Brain microvascular endothelial cell (primary cell): ENCODE measurements at regions not wholly inside any gene's neighbourhood (a gene's known extent, or its start where the extent isn't known, plus 50 kb on each side); places are given as distances from the start of the nearest gene placed in this dataset.

Source experiments
- DNase-seq: peaks from one replicate; pipeline ENCODE4 v3.0.0-alpha.2; 2020
- H3K27ac ChIP-seq: fragments of 250-450 bp; sonication (Bioruptor Pico); 2 replicates; pipeline ENCODE4 v1.5.1; 2020; ENCODE audit warnings: mild to moderate bottlenecking, moderate library complexity
- H3K27me3 ChIP-seq: fragments of 250-450 bp; sonication (Bioruptor Pico); replicated peaks from 2 replicates; pipeline ENCODE4 v1.5.1; 2020; ENCODE audit warnings: mild to moderate bottlenecking
- H3K36me3 ChIP-seq: fragments of 250-450 bp; sonication (Bioruptor Pico); replicated peaks from 2 replicates; pipeline ENCODE4 v1.5.1; 2020; ENCODE audit warnings: mild to moderate bottlenecking
- H3K4me3 ChIP-seq: 2 replicates; pipeline ENCODE4 v1.5.1; 2011; ENCODE audit warnings: low read depth, mild to moderate bottlenecking, control low read depth, low read length, moderate library complexity
- CTCF ChIP-seq: IDR thresholded peaks from 2 replicates; pipeline ENCODE4 v1.5.1; 2011; ENCODE audit warnings: low read depth, mild to moderate bottlenecking, moderate library complexity, low read length, control low read depth, inconsistent platforms; ENCODE audit errors: missing control alignments
- in situ Hi-C: cut with HindIII; loops from 2 replicates; pipeline ENCODE4 v1.10.0; 2017; ENCODE audit warnings: low sequenced_read_pairs, low pct_ligation_motif_present

- no peaks in the 10 kb centered on the region for H3K27me3 ChIP-seq
- DNase-seq = no peak
- no peak for TF ChIP-seq CTCF
- H3K36me3 ChIP-seq = no peaks in the 10 kb centered on the region
- no peak overlapping the region for H3K4me3 ChIP-seq
- H3K27ac ChIP-seq = no peak overlapping the region
- in situ Hi-C loops = no loop called here
Measured at GRCh38 chr3:44023961-44024593, 217.6 kb upstream of the TOPAZ1 start.

- H3K27me3 ChIP-seq = no peaks in the 10 kb centered on the region
- H3K27ac ChIP-seq = no peak overlapping the region
- in situ Hi-C loops = no loop called here
- H3K4me3 ChIP-seq = no peak overlapping the region
- no peak for DNase-seq
- H3K36me3 ChIP-seq = no peaks in the 10 kb centered on the region
- TF ChIP-seq CTCF = no peak
Measured at GRCh38 chr3:44026220-44026865, 215.3 kb upstream of the TOPAZ1 start.

GRCh38 chr3:44029100-44029499, 212.6 kb upstream of the TOPAZ1 start:
- no peak for TF ChIP-seq CTCF
- in situ Hi-C loops = no loop called here
- H3K4me3 ChIP-seq = no peak overlapping the region
- H3K27me3 ChIP-seq = no peaks in the 10 kb centered on the region
- no peak for DNase-seq
- H3K36me3 ChIP-seq = no peaks in the 10 kb centered on the region
- no peak overlapping the region for H3K27ac ChIP-seq

DNA sequence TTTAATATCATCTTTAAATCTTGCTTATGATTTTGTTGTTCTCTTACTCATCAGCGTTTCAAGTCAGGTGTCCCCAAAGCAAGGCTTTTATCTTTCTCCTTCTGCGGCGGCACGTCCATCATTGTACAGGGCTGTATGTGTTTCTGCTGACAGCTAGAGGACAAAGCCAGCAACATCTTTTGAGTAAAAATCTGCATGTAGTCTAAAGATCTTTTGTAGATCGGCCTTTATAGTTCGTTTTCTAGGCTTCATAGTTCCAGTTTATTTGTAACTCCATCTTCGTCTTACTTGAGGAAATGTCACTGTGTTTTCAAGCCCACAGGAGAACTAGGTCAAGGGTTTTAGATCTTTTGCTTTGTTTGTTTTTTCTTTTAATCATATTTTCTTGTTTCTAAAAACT, 211.4 kb upstream of the TOPAZ1 start:
- in situ Hi-C loops = no loop called here
- no peak for DNase-seq
- no peak for TF ChIP-seq CTCF
- H3K36me3 ChIP-seq = no peaks in the 10 kb centered on the region
- no peak overlapping the region for H3K27ac ChIP-seq
- H3K4me3 ChIP-seq = no peak overlapping the region
- H3K27me3 ChIP-seq = no peaks in the 10 kb centered on the region

- no peak overlapping the region for H3K4me3 ChIP-seq
- H3K36me3 ChIP-seq = no peaks in the 10 kb centered on the region
- TF ChIP-seq CTCF = no peak
- H3K27ac ChIP-seq = no peak overlapping the region
- no peaks in the 10 kb centered on the region for H3K27me3 ChIP-seq
- in situ Hi-C loops = no loop called here
- DNase-seq = no peak
Measured at GRCh38 chr3:44030687-44031305, 210.9 kb upstream of the TOPAZ1 start.
